Ishikawa (cell line): ENCODE measurements at regions not wholly inside any gene's neighbourhood (a gene's known extent, or its start where the extent isn't known, plus 50 kb on each side); places are given as distances from the start of the nearest gene placed in this dataset.

ENCODE experiments used
- CEBPB ChIP-seq: IDR thresholded peaks from 2 replicates; pipeline ENCODE4 v1.6.1; 2012
- CREB1 ChIP-seq: IDR thresholded peaks from 2 replicates; pipeline ENCODE4 v1.6.1; 2012; ENCODE audit warnings: low read depth
- EGR1 ChIP-seq: IDR thresholded peaks from 2 replicates; pipeline ENCODE4 v1.6.1; 2012
- EP300 ChIP-seq: IDR thresholded peaks from 2 replicates; pipeline ENCODE4 v1.6.1; 2012; ENCODE audit warnings: borderline replicate concordance
- FOXM1 ChIP-seq: IDR thresholded peaks from 2 replicates; pipeline ENCODE4 v1.6.1; 2012; ENCODE audit warnings: low read depth, borderline replicate concordance
- MAX ChIP-seq: IDR thresholded peaks from 2 replicates; pipeline ENCODE4 v1.6.1; 2012
- NFIC ChIP-seq: IDR thresholded peaks from 2 replicates; pipeline ENCODE4 v1.6.1; 2012
- RAD21 ChIP-seq: IDR thresholded peaks from 2 replicates; pipeline ENCODE4 v1.6.1; 2012; ENCODE audit warnings: low read depth
- REST ChIP-seq: IDR thresholded peaks from 2 replicates; pipeline ENCODE4 v1.6.1; 2012; ENCODE audit warnings: low read depth, mild to moderate bottlenecking
- TAF1 ChIP-seq: IDR thresholded peaks from 2 replicates; pipeline ENCODE4 v1.6.1; 2012; ENCODE audit warnings: low read depth, mild to moderate bottlenecking
- TCF12 ChIP-seq: IDR thresholded peaks from 2 replicates; pipeline ENCODE4 v1.6.1; 2012; ENCODE audit warnings: low read depth
- TEAD4 ChIP-seq: IDR thresholded peaks from 2 replicates; pipeline ENCODE4 v1.6.1; 2012
- USF1 ChIP-seq: IDR thresholded peaks from 2 replicates; pipeline ENCODE4 v1.6.1; 2012
- YY1 ChIP-seq: IDR thresholded peaks from 2 replicates; pipeline ENCODE4 v1.6.1; 2012; ENCODE audit warnings: low read depth
- ZBTB7A ChIP-seq: IDR thresholded peaks from 2 replicates; pipeline ENCODE4 v1.6.1; 2012; ENCODE audit warnings: low read depth

GRCh38 chr7:20064181-20064970, 152.8 kb downstream of the MACC1 start:
- TF ChIP-seq EGR1, result no peak
- no peak for TF ChIP-seq USF1
- TF ChIP-seq TAF1, result no peak
- no peak for TF ChIP-seq NFIC
- TF ChIP-seq RAD21, result no peak
- no peak for TF ChIP-seq ZBTB7A
- TF ChIP-seq EP300, result no peak
- TF ChIP-seq CREB1, result no peak
- TF ChIP-seq TCF12, result no peak
- TF ChIP-seq YY1, result no peak
- no peak for TF ChIP-seq MAX
- TF ChIP-seq REST, result no peak
- TF ChIP-seq FOXM1, result no peak
- no peak for TF ChIP-seq CEBPB
- TF ChIP-seq TEAD4, result no peak

GRCh38 chr7:20063644-20064043, 153.5 kb downstream of the MACC1 start:
- TF ChIP-seq ZBTB7A (no peak), TEAD4 (no peak)

GRCh38 chr7:20062932-20063331, 154.3 kb downstream of the MACC1 start:
- no peak for TF ChIP-seq TAF1
- no peak for TF ChIP-seq EP300
- TF ChIP-seq TEAD4, result no peak
- no peak for TF ChIP-seq USF1
- TF ChIP-seq EGR1, result no peak
- TF ChIP-seq ZBTB7A, result no peak
- TF ChIP-seq CEBPB, result no peak
- no peak for TF ChIP-seq CREB1
- no peak for TF ChIP-seq REST
- TF ChIP-seq TCF12, result no peak
- TF ChIP-seq YY1, result no peak

GRCh38 chr7:20053334-20054104, 163.7 kb downstream of the MACC1 start:
- TF ChIP-seq TEAD4, result no peak
- no peak for TF ChIP-seq TCF12
- no peak for TF ChIP-seq TAF1
- no peak for TF ChIP-seq YY1
- no peak for TF ChIP-seq EGR1
- no peak for TF ChIP-seq CEBPB
- no peak for TF ChIP-seq CREB1
- no peak for TF ChIP-seq FOXM1
- no peak for TF ChIP-seq NFIC
- no peak for TF ChIP-seq MAX
- TF ChIP-seq EP300, result no peak
- no peak for TF ChIP-seq RAD21

- no peak for TF ChIP-seq YY1
- no peak for TF ChIP-seq RAD21
- TF ChIP-seq FOXM1, result no peak
- TF ChIP-seq TEAD4, result no peak
- TF ChIP-seq EP300, result no peak
- TF ChIP-seq REST, result no peak
- TF ChIP-seq NFIC, result no peak
- TF ChIP-seq CEBPB, result no peak
- no peak for TF ChIP-seq EGR1
- TF ChIP-seq USF1, result no peak
- no peak for TF ChIP-seq CREB1
- no peak for TF ChIP-seq TAF1
- TF ChIP-seq ZBTB7A, result no peak
- no peak for TF ChIP-seq TCF12
- TF ChIP-seq MAX, result no peak
Measured at GRCh38 chr7:20050241-20050966, 166.8 kb downstream of the MACC1 start.
